SK-N-SH treated with all-trans-retinoic acid at 6 μM for 48 hours (cell line): ENCODE measurements at regions not wholly inside any gene's neighbourhood (a gene's known extent, or its start where the extent isn't known, plus 50 kb on each side); places are given as distances from the start of the nearest gene placed in this dataset.

Experiments used
- CREB5 ChIP-seq: fragments of 250-450 bp; sonication (Bioruptor Pico); IDR thresholded peaks from 2 replicates; pipeline ENCODE4 v1.5.1; 2020; ENCODE audit warnings: low read depth, mild to moderate bottlenecking, moderate library complexity
- CSDC2 ChIP-seq: fragments of 250-450 bp; sonication (Bioruptor Pico); IDR thresholded peaks from 2 replicates; pipeline ENCODE4 v1.5.0; 2020; ENCODE audit warnings: mild to moderate bottlenecking, moderate library complexity
- CSRNP3 ChIP-seq: fragments of 250-450 bp; sonication (Bioruptor Pico); IDR thresholded peaks from 2 replicates; pipeline ENCODE4 v1.5.1; 2021; ENCODE audit warnings: mild to moderate bottlenecking, moderate library complexity
- OSR1 ChIP-seq: fragments of 250-450 bp; sonication (Bioruptor Pico); IDR thresholded peaks from 2 replicates; pipeline ENCODE4 v1.8.0; 2022; ENCODE audit warnings: moderate library complexity, mild to moderate bottlenecking, inconsistent platforms
- PATZ1 ChIP-seq: fragments of 250-450 bp; sonication (Bioruptor Pico); IDR thresholded peaks from 2 replicates; pipeline ENCODE4 v1.8.0; 2020; ENCODE audit warnings: mild to moderate bottlenecking, moderate library complexity, borderline replicate concordance
- POU6F1 ChIP-seq: fragments of 250-450 bp; sonication (Bioruptor Pico); IDR thresholded peaks from 2 replicates; pipeline ENCODE4 v1.8.0; 2021; ENCODE audit warnings: low read depth, mild to moderate bottlenecking, moderate library complexity, borderline replicate concordance
- PPARA ChIP-seq: fragments of 250-450 bp; sonication (Bioruptor Pico); IDR thresholded peaks from 2 replicates; pipeline ENCODE4 v1.5.0; 2020; ENCODE audit warnings: mild to moderate bottlenecking, borderline replicate concordance
- SNAI2 ChIP-seq: fragments of 250-450 bp; sonication (Bioruptor Pico); IDR thresholded peaks from 2 replicates; pipeline ENCODE4 v1.5.0; 2020; ENCODE audit warnings: mild to moderate bottlenecking, moderate library complexity
- ZFP3 ChIP-seq: fragments of 250-450 bp; sonication (Bioruptor Pico); IDR thresholded peaks from 2 replicates; pipeline ENCODE4 v1.5.0; 2020; ENCODE audit warnings: mild to moderate bottlenecking, moderate library complexity
- ZFP30 ChIP-seq: fragments of 450-650 bp; formaldehyde crosslinking; IDR thresholded peaks from 2 replicates; pipeline ENCODE4 v1.5.0; 2022; ENCODE audit warnings: mild to moderate bottlenecking, moderate library complexity
- ZNF565 ChIP-seq: fragments of 450-650 bp; formaldehyde crosslinking; conservative IDR thresholded peaks from 2 replicates; pipeline ENCODE4 v1.5.0; 2020; ENCODE audit warnings: low read depth, mild to moderate bottlenecking, moderate library complexity
- ZNF8 ChIP-seq: fragments of 450-650 bp; formaldehyde crosslinking; IDR thresholded peaks from 2 replicates; pipeline ENCODE4 v1.5.0; 2020; ENCODE audit warnings: mild to moderate bottlenecking, moderate library complexity

GRCh38 chr12:67826946-67827720, 162.1 kb upstream of the IFNG-AS1 start:
- TF ChIP-seq OSR1, result no peak
- no peak for TF ChIP-seq CSRNP3 (CRISPR knock-in tag)
- no peak for TF ChIP-seq ZFP3 (CRISPR knock-in tag)
- TF ChIP-seq ZFP30 (CRISPR knock-in tag), result no peak
- TF ChIP-seq PPARA, result no peak
- TF ChIP-seq PATZ1, result no peak
- no peak for TF ChIP-seq ZNF8 (CRISPR knock-in tag)
- TF ChIP-seq CSDC2 (CRISPR knock-in tag), result no peak
- TF ChIP-seq CREB5 (CRISPR knock-in tag), result no peak
- TF ChIP-seq POU6F1 (CRISPR knock-in tag), result no peak
- TF ChIP-seq SNAI2 (CRISPR knock-in tag), result no peak
- TF ChIP-seq ZNF565 (CRISPR knock-in tag), result no peak
